Keratinocyte (primary cell): ENCODE measurements at regions not wholly inside any gene's neighbourhood (a gene's known extent, or its start where the extent isn't known, plus 50 kb on each side); places are given as distances from the start of the nearest gene placed in this dataset.

Source experiments
- DNase-seq: peaks from one replicate; pipeline ENCODE4 v3.0.0-alpha.2; 2011; ENCODE audit warnings: low read depth, missing footprints, low spot score
- FAIRE-seq: peaks from 2 replicates; lab custom pipeline; 2011; peaks lifted over from hg19 to GRCh38; lab: Jason Lieb, UNC
- H2AFZ ChIP-seq: 2 replicates; pipeline ENCODE4 v1.6.0; 2012; ENCODE audit warnings: low read length, control low read depth, inconsistent platforms; ENCODE audit not compliant: control insufficient read depth
- H3K27ac ChIP-seq: 2 replicates; pipeline ENCODE4 v1.5.1; 2011; ENCODE audit warnings: low read length; ENCODE audit not compliant: control insufficient read depth, insufficient read depth
- H3K27me3 ChIP-seq: 3 replicates; pipeline ENCODE4 v1.6.0; 2011; ENCODE audit warnings: low read length; ENCODE audit not compliant: control insufficient read depth, insufficient read depth; ENCODE audit errors: extremely low read depth
- H3K36me3 ChIP-seq, 2 experiments: 2 replicates in 1 of 2; 3 replicates in 1 of 2; pipeline ENCODE4 v1.5.1; 2011; ENCODE audit warnings: low read length in 2 of 2, mild to moderate bottlenecking in 1 of 2; ENCODE audit not compliant: control insufficient read depth in 2 of 2, insufficient read depth in 2 of 2; ENCODE audit errors: extremely low read depth in 1 of 2
- H3K4me1 ChIP-seq: 3 replicates; pipeline ENCODE4 v1.5.1; 2011; ENCODE audit warnings: low read length; ENCODE audit not compliant: control insufficient read depth, insufficient read depth; ENCODE audit errors: extremely low read depth
- H3K4me2 ChIP-seq: 3 replicates; pipeline ENCODE4 v1.6.0; 2011; ENCODE audit warnings: low read depth, low read length; ENCODE audit not compliant: control insufficient read depth, insufficient read depth; ENCODE audit errors: extremely low read depth
- H3K4me3 ChIP-seq, 3 experiments: fragments of 200-600 bp in 1 of 3; sonication (generic) in 1 of 3; 2 replicates in 2 of 3; 3 replicates in 1 of 3; pipeline ENCODE4 v1.5.1; 2011 to 2016; ENCODE audit warnings: low read length in 3 of 3, mild to moderate bottlenecking in 3 of 3, control low read depth in 2 of 3, inconsistent platforms in 1 of 3, low read depth in 1 of 3, mixed read lengths in 1 of 3, mixed run types in 1 of 3, moderate library complexity in 1 of 3; ENCODE audit not compliant: control insufficient read depth in 2 of 3, insufficient read depth in 2 of 3; ENCODE audit errors: extremely low read depth in 1 of 3
- H3K79me2 ChIP-seq: 2 replicates; pipeline ENCODE4 v1.6.0; 2012; ENCODE audit warnings: low read length; ENCODE audit not compliant: control insufficient read depth, insufficient read depth
- H3K9ac ChIP-seq: 3 replicates; pipeline ENCODE4 v1.6.0; 2011; ENCODE audit warnings: low read length; ENCODE audit not compliant: control insufficient read depth, insufficient read depth; ENCODE audit errors: extremely low read depth
- H3K9me1 ChIP-seq: 3 replicates; pipeline ENCODE4 v1.6.0; 2011; ENCODE audit warnings: low read length; ENCODE audit not compliant: control insufficient read depth, insufficient read depth; ENCODE audit errors: extremely low read depth
- H3K9me3 ChIP-seq: 2 replicates; pipeline ENCODE4 v1.5.1; 2012; ENCODE audit warnings: low read depth, low read length; ENCODE audit not compliant: control insufficient read depth
- H4K20me1 ChIP-seq: 3 replicates; pipeline ENCODE4 v1.6.0; 2011; ENCODE audit warnings: low read length; ENCODE audit not compliant: control insufficient read depth, insufficient read depth; ENCODE audit errors: extremely low read depth
- CTCF ChIP-seq, 3 experiments: IDR thresholded peaks in 1 of 3; conservative IDR thresholded peaks in 1 of 3; optimal IDR thresholded peaks in 1 of 3; 2 replicates in 2 of 3; 3 replicates in 1 of 3; pipeline versions ENCODE3 to v1.5.1; 2011; ENCODE audit warnings: low read length in 3 of 3, mild to moderate bottlenecking in 3 of 3, moderate library complexity in 2 of 3, control low read depth in 1 of 3, inconsistent platforms in 1 of 3; ENCODE audit not compliant: insufficient read depth in 2 of 3; ENCODE audit errors: extremely low read depth in 1 of 3
- EZH2 ChIP-seq: IDR thresholded peaks from one replicate; pipeline ENCODE4 v1.6.1; 2012; ENCODE audit warnings: inconsistent platforms, mild to moderate bottlenecking, low read length, moderate library complexity
- dilution Hi-C: fragments of 300-500 bp; cut with MboI; formaldehyde crosslinking; loops from one replicate; pipeline ENCODE4 v1.7.0; 2020; ENCODE audit warnings: low sequenced_read_pairs; ENCODE audit not compliant: extremely low pct_ligation_motif_present

GRCh38 chr21:35705888-35706287, 354.4 kb downstream of the SETD4 start:
- Histone ChIP-seq H3K27me3 (peaks cover 8% of the 10 kb centered on the region), H3K9me1 (no peaks in the 10 kb centered on the region), H3K79me2 (no peaks in the 10 kb centered on the region), H3K27ac (no peak overlapping the region), H4K20me1 (no peaks in the 10 kb centered on the region), H3K36me3 (no peaks in the 10 kb centered on the region), H3K9me3 (no peaks in the 10 kb centered on the region), H2AFZ (no peak overlapping the region), H3K9ac (no peak overlapping the region), H3K4me1 (no peaks in the 10 kb centered on the region), H3K4me2 (no peak overlapping the region), H3K4me3 (no peak overlapping the region)
- TF ChIP-seq EZH2 (no peak), CTCF (optimal IDR thresholded peaks at IDR 0.05 in 1 of 3, IDR thresholded peaks at IDR 0.05 in 1 of 3, conservative IDR thresholded peaks at IDR 0.05 in 1 of 3; ENCODE audit: extremely low read depth in 1 of 3, insufficient read depth in 2 of 3, low read length in 3 of 3) (no peak)
- FAIRE-seq = no peak
- no peak for DNase-seq
- dilution Hi-C loops = no loop called here

GRCh38 chr21:35705237-35705887, 355.0 kb downstream of the SETD4 start:
- Histone ChIP-seq H3K27ac (no peak overlapping the region), H3K79me2 (no peaks in the 10 kb centered on the region), H3K4me3 (no peak overlapping the region), H3K27me3 (peaks cover 8% of the 10 kb centered on the region), H2AFZ (no peak overlapping the region), H3K4me1 (no peaks in the 10 kb centered on the region), H3K9ac (no peak overlapping the region), H4K20me1 (no peaks in the 10 kb centered on the region), H3K9me3 (no peaks in the 10 kb centered on the region), H3K4me2 (no peak overlapping the region), H3K9me1 (no peaks in the 10 kb centered on the region), H3K36me3 (no peaks in the 10 kb centered on the region)
- TF ChIP-seq EZH2 = no peak
- TF ChIP-seq CTCF (optimal IDR thresholded peaks at IDR 0.05 in 1 of 3, IDR thresholded peaks at IDR 0.05 in 1 of 3, conservative IDR thresholded peaks at IDR 0.05 in 1 of 3; ENCODE audit: extremely low read depth in 1 of 3, insufficient read depth in 2 of 3, low read length in 3 of 3) = no peak
- dilution Hi-C loops = no loop called here
- FAIRE-seq (no peak), DNase-seq (no peak)
